ENCODE measurements at regions not wholly inside any gene's neighbourhood (a gene's known extent, or its start where the extent isn't known, plus 50 kb on each side); places are given as distances from the start of the nearest gene placed in this dataset.

DNA sequence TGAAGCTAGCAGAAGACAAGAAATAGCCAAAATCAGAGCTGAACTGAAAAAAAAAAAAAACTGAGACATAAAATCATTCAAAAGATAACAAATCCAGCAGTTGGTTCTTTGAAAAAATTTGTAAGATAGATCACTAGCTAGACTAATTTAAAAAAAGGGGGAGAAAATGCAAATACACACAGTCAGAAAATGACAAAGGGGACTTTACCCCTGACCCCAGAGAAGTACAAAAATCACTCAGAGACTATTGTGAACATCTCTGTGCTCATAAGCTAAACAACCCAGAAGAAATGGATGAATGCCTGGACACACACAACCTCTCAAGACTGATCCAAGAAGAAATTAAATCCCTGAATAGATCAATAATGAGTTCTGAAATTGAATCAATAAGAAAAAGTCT is 914.3 kb upstream of the API5 start:
- TF ChIP-seq, protein P1, sequence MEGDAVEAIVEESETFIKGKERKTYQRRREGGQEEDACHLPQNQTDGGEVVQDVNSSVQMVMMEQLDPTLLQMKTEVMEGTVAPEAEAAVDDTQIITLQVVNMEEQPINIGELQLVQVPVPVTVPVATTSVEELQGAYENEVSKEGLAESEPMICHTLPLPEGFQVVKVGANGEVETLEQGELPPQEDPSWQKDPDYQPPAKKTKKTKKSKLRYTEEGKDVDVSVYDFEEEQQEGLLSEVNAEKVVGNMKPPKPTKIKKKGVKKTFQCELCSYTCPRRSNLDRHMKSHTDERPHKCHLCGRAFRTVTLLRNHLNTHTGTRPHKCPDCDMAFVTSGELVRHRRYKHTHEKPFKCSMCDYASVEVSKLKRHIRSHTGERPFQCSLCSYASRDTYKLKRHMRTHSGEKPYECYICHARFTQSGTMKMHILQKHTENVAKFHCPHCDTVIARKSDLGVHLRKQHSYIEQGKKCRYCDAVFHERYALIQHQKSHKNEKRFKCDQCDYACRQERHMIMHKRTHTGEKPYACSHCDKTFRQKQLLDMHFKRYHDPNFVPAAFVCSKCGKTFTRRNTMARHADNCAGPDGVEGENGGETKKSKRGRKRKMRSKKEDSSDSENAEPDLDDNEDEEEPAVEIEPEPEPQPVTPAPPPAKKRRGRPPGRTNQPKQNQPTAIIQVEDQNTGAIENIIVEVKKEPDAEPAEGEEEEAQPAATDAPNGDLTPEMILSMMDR (IDR thresholded peaks at IDR 0.05): no peak
- TF ChIP-seq POLR2A (IDR thresholded peaks at IDR 0.05): no peak

All from Peyer's patch (tissue), 4 donors.